ENCODE measurements at regions not wholly inside any gene's neighbourhood (a gene's known extent, or its start where the extent isn't known, plus 50 kb on each side); places are given as distances from the start of the nearest gene placed in this dataset.

DNA sequence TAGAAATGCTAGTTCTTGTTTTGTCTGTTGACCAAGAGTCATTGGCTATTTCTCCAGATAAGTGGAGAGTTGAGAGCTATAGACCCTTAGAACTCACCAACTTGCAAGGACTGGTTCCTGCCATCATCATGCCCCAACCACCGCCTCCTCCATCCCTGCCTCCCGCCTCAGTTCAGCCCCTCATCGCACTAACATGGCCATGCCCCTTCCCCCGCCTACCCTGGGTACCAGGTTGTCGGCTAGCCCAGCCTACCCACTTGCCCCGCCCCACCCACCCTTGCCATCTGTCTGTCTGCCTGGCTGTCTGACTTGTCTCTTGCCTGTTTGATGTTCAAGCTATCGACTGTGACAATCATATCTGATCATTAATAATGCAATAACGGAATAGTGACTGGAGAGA, 154.1 kb downstream of the TRIM29 start:
- Histone ChIP-seq H3K4me1 (ENCODE audit: insufficient read depth, low read length) (no peaks in the 10 kb centered on the region), H4K20me1 (ENCODE audit: insufficient read depth, low read length) (no peaks in the 10 kb centered on the region), H3K27ac (ENCODE audit: extremely low read length, insufficient read depth, low read length) (no peak overlapping the region), H3K27me3 (ENCODE audit: control insufficient read depth in 1 of 2, insufficient read depth in 2 of 2, low read length in 2 of 2) (peaks cover 6 to 37% of the 10 kb centered on the region in 2 experiments; a peak in 3 of 5 replicates), H2AFZ (ENCODE audit: low read length) (no peak overlapping the region), H3K9ac (ENCODE audit: insufficient read depth, low read depth, low read length) (no peak overlapping the region), H3K79me2 (ENCODE audit: insufficient read depth, low read length) (no peaks in the 10 kb centered on the region), H3K9me3 (ENCODE audit: low read length) (no peaks in the 10 kb centered on the region), H3K36me3 (replicated peaks in 1 of 2; ENCODE audit: control insufficient read depth in 1 of 2, insufficient read depth in 2 of 2, low read length in 2 of 2) (no peaks in the 10 kb centered on the region), H3K4me2 (ENCODE audit: low read depth, low read length) (no peak overlapping the region), H3K4me3 (replicated peaks in 1 of 3; ENCODE audit: insufficient read depth in 1 of 3, low read depth in 2 of 3, low read length in 3 of 3) (no peak overlapping the region)
- ATAC-seq (no peak), DNase-seq (ENCODE audit: low spot score) (no peak), FAIRE-seq (no peak)
- POLR2A ChIA-PET = no interaction called here
- BruUV-seq (replicated peaks) = no TSS peak
- WGBS (ENCODE audit: low lambda C conversion rate) = 16% methylated on average over 8 of the region's 8 CpGs
- in situ Hi-C loops (cut with HindIII; ENCODE audit: extremely low pct_ligation_motif_present, low pct_unique_long_range_greater_than_20kb) = no loop called here
- TF ChIP-seq DPF2 (CRISPR knock-in tag; IDR thresholded peaks at IDR 0.05; ENCODE audit: borderline replicate concordance, low read depth) (no peak), EHMT2 (IDR thresholded peaks at IDR 0.05; ENCODE audit: borderline replicate concordance, low read depth, low read length) (no peak), ZNF350 (CRISPR knock-in tag; IDR thresholded peaks at IDR 0.05; ENCODE audit: borderline replicate concordance, low read depth) (no peak), ZBTB38 (CRISPR knock-in tag; IDR thresholded peaks at IDR 0.05) (no peak), ZNF235 (CRISPR knock-in tag; IDR thresholded peaks at IDR 0.05; ENCODE audit: borderline replicate concordance) (no peak), ZBTB7A (CRISPR knock-in tag; IDR thresholded peaks at IDR 0.05) (no peak), CHD4 (IDR thresholded peaks at IDR 0.05; ENCODE audit: borderline replicate concordance, low read length) (no peak), TEF (CRISPR knock-in tag; IDR thresholded peaks at IDR 0.05) (no peak), ZNF276 (CRISPR knock-in tag; IDR thresholded peaks at IDR 0.05; ENCODE audit: low read depth) (no peak), CEBPG (CRISPR knock-in tag; IDR thresholded peaks at IDR 0.05) (no peak), PTBP1 (IDR thresholded peaks at IDR 0.05; ENCODE audit: low read depth, low read length, poor library complexity, severe bottlenecking) (no peak), ZNF841 (CRISPR knock-in tag; IDR thresholded peaks at IDR 0.05; ENCODE audit: borderline replicate concordance) (no peak)
- TF ChIP-seq, protein P1, sequence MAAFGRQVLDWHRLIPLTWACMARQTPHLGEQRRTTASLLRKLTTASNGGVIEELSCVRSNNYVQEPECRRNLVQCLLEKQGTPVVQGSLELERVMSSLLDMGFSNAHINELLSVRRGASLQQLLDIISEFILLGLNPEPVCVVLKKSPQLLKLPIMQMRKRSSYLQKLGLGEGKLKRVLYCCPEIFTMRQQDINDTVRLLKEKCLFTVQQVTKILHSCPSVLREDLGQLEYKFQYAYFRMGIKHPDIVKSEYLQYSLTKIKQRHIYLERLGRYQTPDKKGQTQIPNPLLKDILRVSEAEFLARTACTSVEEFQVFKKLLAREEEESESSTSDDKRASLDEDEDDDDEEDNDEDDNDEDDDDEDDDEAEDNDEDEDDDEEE (CRISPR knock-in tag; IDR thresholded peaks at IDR 0.05) = no peak
- TF ChIP-seq, protein P2, sequence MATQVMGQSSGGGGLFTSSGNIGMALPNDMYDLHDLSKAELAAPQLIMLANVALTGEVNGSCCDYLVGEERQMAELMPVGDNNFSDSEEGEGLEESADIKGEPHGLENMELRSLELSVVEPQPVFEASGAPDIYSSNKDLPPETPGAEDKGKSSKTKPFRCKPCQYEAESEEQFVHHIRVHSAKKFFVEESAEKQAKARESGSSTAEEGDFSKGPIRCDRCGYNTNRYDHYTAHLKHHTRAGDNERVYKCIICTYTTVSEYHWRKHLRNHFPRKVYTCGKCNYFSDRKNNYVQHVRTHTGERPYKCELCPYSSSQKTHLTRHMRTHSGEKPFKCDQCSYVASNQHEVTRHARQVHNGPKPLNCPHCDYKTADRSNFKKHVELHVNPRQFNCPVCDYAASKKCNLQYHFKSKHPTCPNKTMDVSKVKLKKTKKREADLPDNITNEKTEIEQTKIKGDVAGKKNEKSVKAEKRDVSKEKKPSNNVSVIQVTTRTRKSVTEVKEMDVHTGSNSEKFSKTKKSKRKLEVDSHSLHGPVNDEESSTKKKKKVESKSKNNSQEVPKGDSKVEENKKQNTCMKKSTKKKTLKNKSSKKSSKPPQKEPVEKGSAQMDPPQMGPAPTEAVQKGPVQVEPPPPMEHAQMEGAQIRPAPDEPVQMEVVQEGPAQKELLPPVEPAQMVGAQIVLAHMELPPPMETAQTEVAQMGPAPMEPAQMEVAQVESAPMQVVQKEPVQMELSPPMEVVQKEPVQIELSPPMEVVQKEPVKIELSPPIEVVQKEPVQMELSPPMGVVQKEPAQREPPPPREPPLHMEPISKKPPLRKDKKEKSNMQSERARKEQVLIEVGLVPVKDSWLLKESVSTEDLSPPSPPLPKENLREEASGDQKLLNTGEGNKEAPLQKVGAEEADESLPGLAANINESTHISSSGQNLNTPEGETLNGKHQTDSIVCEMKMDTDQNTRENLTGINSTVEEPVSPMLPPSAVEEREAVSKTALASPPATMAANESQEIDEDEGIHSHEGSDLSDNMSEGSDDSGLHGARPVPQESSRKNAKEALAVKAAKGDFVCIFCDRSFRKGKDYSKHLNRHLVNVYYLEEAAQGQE (IDR thresholded peaks at IDR 0.05; ENCODE audit: borderline replicate concordance in 1 of 2, low read depth in 1 of 2, low read length in 2 of 2) = no peak
- intact Hi-C loops (cut with micrococcal nuclease; ENCODE audit: unreplicated experiment) = no loop called here
- CTCF ChIA-PET (ENCODE audit: low intra/inter-chr PET ratio, low total read pairs) = no interaction called here

Data from HepG2 (cell line).